H1 (cell line): ENCODE measurements at regions not wholly inside any gene's neighbourhood (a gene's known extent, or its start where the extent isn't known, plus 50 kb on each side); places are given as distances from the start of the nearest gene placed in this dataset.

ENCODE experiments used
- CTCF ChIA-PET: fragments of 300-600 bp; sonication (Branson Sonifier 250); formaldehyde crosslinking; loops from one replicate; lab custom pipeline; 2021; ENCODE audit not compliant: partially characterized antibody; lab: Charles Lee
- POLR2A ChIA-PET: fragments of 300-600 bp; sonication (Branson Sonifier 250); formaldehyde crosslinking; loops from one replicate; lab custom pipeline; 2021; ENCODE audit warnings: inconsistent platforms; ENCODE audit not compliant: partially characterized antibody; lab: Charles Lee
- DNase-seq, 2 experiments: peaks; one replicate each; pipeline versions ENCODE4 v3.0.0 to v3.0.0-alpha.2; 2010 to 2022; ENCODE audit warnings: low spot score in 2 of 2, low read depth in 1 of 2, mixed read lengths in 1 of 2
- FAIRE-seq: peaks from 2 replicates; lab custom pipeline; 2011; peaks lifted over from hg19 to GRCh38; lab: Jason Lieb, UNC
- H2AFZ ChIP-seq: 2 replicates; pipeline ENCODE4 v1.8.1; 2012; ENCODE audit warnings: low read length, inconsistent platforms
- H2AK5ac ChIP-seq: 2 replicates; pipeline ENCODE4 v1.6.1; 2013; ENCODE audit warnings: low read depth, low read length
- H2BK120ac ChIP-seq: replicated peaks from 2 replicates; pipeline ENCODE3; 2013; ENCODE audit warnings: low read depth, low read length, inconsistent platforms
- H2BK12ac ChIP-seq: 2 replicates; pipeline ENCODE4 v1.6.1; 2013; ENCODE audit warnings: low read depth, low read length
- H2BK15ac ChIP-seq: 2 replicates; pipeline ENCODE4 v1.6.1; 2013; ENCODE audit warnings: low read length
- H2BK20ac ChIP-seq: 2 replicates; pipeline ENCODE4 v1.6.1; 2013; ENCODE audit warnings: low read length
- H2BK5ac ChIP-seq: 2 replicates; pipeline ENCODE4 v1.6.1; 2013; ENCODE audit warnings: low read depth, low read length
- H3K14ac ChIP-seq: 2 replicates; pipeline ENCODE4 v1.6.1; 2013; ENCODE audit warnings: inconsistent platforms; ENCODE audit not compliant: insufficient read length
- H3K18ac ChIP-seq: 2 replicates; pipeline ENCODE4 v1.6.1; 2013; ENCODE audit warnings: low read length; ENCODE audit errors: extremely low read depth
- H3K23ac ChIP-seq: 2 replicates; pipeline ENCODE4 v1.6.1; 2013; ENCODE audit warnings: inconsistent platforms; ENCODE audit not compliant: insufficient read length
- H3K23me2 ChIP-seq: 2 replicates; pipeline ENCODE4 v1.6.1; 2013; ENCODE audit warnings: low read depth, low read length
- H3K27ac ChIP-seq: 2 replicates; pipeline ENCODE4 v1.6.1; 2011; ENCODE audit warnings: low read depth, low read length, inconsistent platforms
- H3K27me3 ChIP-seq, 4 experiments: replicated peaks in 1 of 4; 1 replicate in 1 of 4; 2 replicates in 3 of 4; pipeline versions ENCODE4 v1.6.1 to v1.8.1; 2011 to 2013; ENCODE audit warnings: low read length in 3 of 4, mild to moderate bottlenecking in 3 of 4, inconsistent platforms in 2 of 4, mixed read lengths in 2 of 4, moderate library complexity in 1 of 4; ENCODE audit not compliant: control insufficient read depth in 3 of 4, insufficient read depth in 3 of 4; ENCODE audit errors: extremely low read depth in 1 of 4
- H3K36me3 ChIP-seq, 4 experiments: 2 replicates each; pipeline versions ENCODE4 v1.6.1 to v1.8.1; 2011 to 2013; ENCODE audit warnings: mild to moderate bottlenecking in 4 of 4, low read length in 3 of 4, moderate library complexity in 2 of 4, control low read depth in 1 of 4, inconsistent platforms in 1 of 4; ENCODE audit not compliant: insufficient read depth in 4 of 4, control insufficient read depth in 2 of 4
- H3K4ac ChIP-seq: replicated peaks from 2 replicates; pipeline ENCODE3; 2013; ENCODE audit warnings: low read length, low read depth, mixed read lengths, inconsistent platforms; ENCODE audit not compliant: insufficient read length
- H3K4me1 ChIP-seq, 4 experiments: replicated peaks in 1 of 4; 1 replicate in 1 of 4; 2 replicates in 3 of 4; pipeline versions ENCODE4 v1.6.1 to v1.8.1; 2011 to 2013; ENCODE audit warnings: low read length in 3 of 4, inconsistent platforms in 2 of 4, mixed read lengths in 1 of 4; ENCODE audit not compliant: insufficient read depth in 4 of 4, control insufficient read depth in 3 of 4
- H3K4me2 ChIP-seq, 2 experiments: 2 replicates each; pipeline versions ENCODE4 v1.6.1 to v1.8.1; 2011 to 2013; ENCODE audit warnings: low read depth in 2 of 2, low read length in 2 of 2, control low read depth in 1 of 2, inconsistent platforms in 1 of 2, mild to moderate bottlenecking in 1 of 2; ENCODE audit not compliant: insufficient read depth in 1 of 2
- H3K4me3 ChIP-seq, 4 experiments: fragments of 200-600, 300-600 bp in 1 of 4; sonication (generic), shearing (Covaris generic), sonication (Bioruptor Twin) in 1 of 4; 2 replicates each; pipeline versions ENCODE4 v1.5.1 to v1.8.1; 2011 to 2016; ENCODE audit warnings: low read length in 4 of 4, low read depth in 3 of 4, control low read depth in 2 of 4, inconsistent platforms in 2 of 4, mild to moderate bottlenecking in 2 of 4, mixed read lengths in 1 of 4, moderate library complexity in 1 of 4; ENCODE audit not compliant: insufficient read depth in 2 of 4; ENCODE audit errors: extremely low read depth in 1 of 4
- H3K56ac ChIP-seq: replicated peaks from 2 replicates; pipeline ENCODE3; 2013; ENCODE audit warnings: low read depth, mild to moderate bottlenecking, mixed read lengths, low read length, inconsistent platforms; ENCODE audit not compliant: insufficient read length
- H3K79me1 ChIP-seq: 2 replicates; pipeline ENCODE4 v1.6.1; 2013; ENCODE audit warnings: low read depth, low read length, control low read depth
- H3K79me2 ChIP-seq, 2 experiments: 2 replicates each; pipeline versions ENCODE4 v1.6.1 to v1.8.1; 2012 to 2013; ENCODE audit warnings: low read length in 2 of 2, mild to moderate bottlenecking in 2 of 2, inconsistent platforms in 1 of 2; ENCODE audit not compliant: insufficient read depth in 2 of 2, control insufficient read depth in 1 of 2
- H3K9ac ChIP-seq, 4 experiments: replicated peaks in 1 of 4; 1 replicate in 1 of 4; 2 replicates in 3 of 4; pipeline versions ENCODE4 v1.6.1 to v1.8.1; 2011 to 2013; ENCODE audit warnings: low read depth in 3 of 4, low read length in 3 of 4, control low read depth in 2 of 4, mild to moderate bottlenecking in 2 of 4, moderate library complexity in 2 of 4, inconsistent platforms in 1 of 4; ENCODE audit errors: extremely low read depth in 1 of 4
- H3K9me3 ChIP-seq, 2 experiments: 2 replicates each; pipeline versions ENCODE4 v1.6.1 to v1.8.1; 2012 to 2013; ENCODE audit warnings: mild to moderate bottlenecking in 2 of 2, moderate library complexity in 2 of 2, control low read depth in 1 of 2, inconsistent platforms in 1 of 2, low read depth in 1 of 2, low read length in 1 of 2, mixed read lengths in 1 of 2; ENCODE audit not compliant: insufficient read depth in 2 of 2
- H4K20me1 ChIP-seq, 2 experiments: replicated peaks in 1 of 2; 2 replicates each; pipeline versions ENCODE3 to v1.8.1; 2011 to 2013; ENCODE audit warnings: inconsistent platforms in 2 of 2, low read length in 2 of 2, mild to moderate bottlenecking in 1 of 2; ENCODE audit not compliant: insufficient read depth in 2 of 2, control insufficient read depth in 1 of 2
- H4K5ac ChIP-seq: 2 replicates; pipeline ENCODE4 v1.6.1; 2013; ENCODE audit warnings: low read length, low read depth, mixed read lengths, inconsistent platforms; ENCODE audit not compliant: insufficient read length
- H4K8ac ChIP-seq: 2 replicates; pipeline ENCODE4 v1.8.0; 2013; ENCODE audit warnings: mild to moderate bottlenecking, moderate library complexity, low read length, inconsistent platforms; ENCODE audit not compliant: insufficient read depth; ENCODE audit errors: extremely low read depth
- H4K91ac ChIP-seq: replicated peaks from 2 replicates; pipeline ENCODE3; 2013; ENCODE audit warnings: low read length, mixed read lengths, inconsistent platforms; ENCODE audit not compliant: insufficient read length
- BCL11A ChIP-seq, 2 experiments: IDR thresholded peaks; one replicate each; pipeline ENCODE4 v1.6.1; 2011; ENCODE audit warnings: low read depth in 2 of 2, low read length in 2 of 2, mild to moderate bottlenecking in 2 of 2
- CHD1 ChIP-seq: IDR thresholded peaks from 2 replicates; pipeline ENCODE4 v1.6.1; 2012; ENCODE audit warnings: low read depth, low read length, improper control_type of control experiment
- CREB1 ChIP-seq: IDR thresholded peaks from 2 replicates; pipeline ENCODE4 v1.6.1; 2012; ENCODE audit warnings: inconsistent platforms
- CTBP2 ChIP-seq: IDR thresholded peaks from 2 replicates; pipeline ENCODE4 v1.7.0; 2011; ENCODE audit warnings: borderline replicate concordance, mild to moderate bottlenecking, moderate library complexity, mixed read lengths, low read length; ENCODE audit not compliant: insufficient read depth, insufficient read length
- CTCF ChIP-seq, 3 experiments: IDR thresholded peaks; 1 replicate in 2 of 3; 2 replicates in 1 of 3; pipeline versions ENCODE4 v1.5.1 to v1.6.1; 2011; ENCODE audit warnings: low read length in 3 of 3, mild to moderate bottlenecking in 3 of 3, inconsistent platforms in 2 of 3, low read depth in 1 of 3, moderate library complexity in 1 of 3; ENCODE audit not compliant: insufficient read depth in 1 of 3; ENCODE audit errors: control extremely low read depth in 1 of 3
- GTF2F1 ChIP-seq: IDR thresholded peaks from 2 replicates; pipeline ENCODE4 v1.6.1; 2012; ENCODE audit warnings: low read depth, low read length, improper control_type of control experiment, borderline replicate concordance
- JUN ChIP-seq: IDR thresholded peaks from 2 replicates; pipeline ENCODE4 v1.6.1; 2011; ENCODE audit warnings: low read depth, mild to moderate bottlenecking, improper control_type of control experiment, low read length
- NANOG ChIP-seq: IDR thresholded peaks from 2 replicates; pipeline ENCODE4 v1.6.1; 2011; ENCODE audit warnings: low read length, low read depth, mild to moderate bottlenecking, inconsistent platforms; ENCODE audit not compliant: insufficient read depth, poor library complexity, severe bottlenecking
- PHF8 ChIP-seq: fragments of 200-600 bp; sonication (generic); conservative IDR thresholded peaks from 2 replicates; pipeline ENCODE4 v1.7.1; 2012; ENCODE audit warnings: low read depth, mild to moderate bottlenecking, inconsistent platforms, low read length, moderate library complexity
- POLR2A ChIP-seq, 2 experiments: IDR thresholded peaks; 1 replicate in 1 of 2; 2 replicates in 1 of 2; pipeline ENCODE4 v1.6.1; 2011; ENCODE audit warnings: low read depth in 2 of 2, low read length in 2 of 2, mild to moderate bottlenecking in 2 of 2; ENCODE audit errors: control extremely low read depth in 1 of 2
- POU5F1 ChIP-seq: IDR thresholded peaks from 2 replicates; pipeline ENCODE4 v1.6.1; 2011; ENCODE audit warnings: low read depth, mild to moderate bottlenecking, low read length, moderate library complexity
- RFX5 ChIP-seq: IDR thresholded peaks from 2 replicates; pipeline ENCODE4 v1.6.1; 2011; ENCODE audit warnings: low read depth, low read length, improper control_type of control experiment, borderline replicate concordance
- SP1 ChIP-seq: IDR thresholded peaks from 2 replicates; pipeline ENCODE4 v1.6.1; 2011; ENCODE audit warnings: low read depth, low read length
- WGBS, 2 experiments: shearing (Covaris generic) in 1 of 2; methylation state at CpG; one replicate each; pipeline versions ENCODE4 v1.1.6 to v1.1.7; 2013 to 2015; ENCODE audit warnings: low lambda C conversion rate in 2 of 2, mixed read lengths in 2 of 2, inconsistent platforms in 1 of 2, low coverage in 1 of 2, missing lambda C conversion rate in 1 of 2; ENCODE audit not compliant: insufficient replicate concordance in 2 of 2, insufficient coverage in 1 of 2, insufficient read length in 1 of 2; ENCODE audit errors: extremely low coverage in 1 of 2, missing lambda C conversion rate in 1 of 2; 5-methylcytosine and 5-hydroxymethylcytosine counted together

- H3K4ac ChIP-seq: no peak overlapping the region
- H3K18ac ChIP-seq: no peak overlapping the region
- no peaks in the 10 kb centered on the region for H3K79me2 ChIP-seq
- no peak overlapping the region for H3K9ac ChIP-seq
- no peak overlapping the region for H2BK15ac ChIP-seq
- H3K9me3 ChIP-seq: no peaks in the 10 kb centered on the region
- no peak for TF ChIP-seq CHD1
- no peak for TF ChIP-seq CTBP2
- TF ChIP-seq POLR2A (IDR thresholded peaks at IDR 0.05; ENCODE audit: control extremely low read depth in 1 of 2, low read depth in 2 of 2, low read length in 2 of 2): no peak
- TF ChIP-seq BCL11A (IDR thresholded peaks at IDR 0.05; ENCODE audit: low read depth in 2 of 2, low read length in 2 of 2): no peak
- TF ChIP-seq PHF8: no peak
- TF ChIP-seq SP1: no peak
- no peak for TF ChIP-seq CREB1
- TF ChIP-seq POU5F1: no peak
- no peak for TF ChIP-seq JUN
- no peak for TF ChIP-seq NANOG
- no peak for TF ChIP-seq RFX5
- no peak for TF ChIP-seq CTCF (IDR thresholded peaks at IDR 0.05; ENCODE audit: control extremely low read depth in 1 of 3, insufficient read depth in 1 of 3, low read depth in 1 of 3, low read length in 3 of 3)
- no peak for TF ChIP-seq GTF2F1
- no peak overlapping the region for H2BK5ac ChIP-seq
- WGBS, 2 experiments: 85% methylated on average over 3 of the region's 3 CpGs; no CpG with 5 or more reads in 1 of the 2 experiments
- CTCF ChIA-PET: interaction anchor here (0.7 to 1.2 kb wide), 2 partner anchors 81 to 1093 kb away, joined by 3 to 5 read pairs; no protein-coding TSS in a partner anchor
- H4K20me1 ChIP-seq: no peaks in the 10 kb centered on the region
- no peak overlapping the region for H4K8ac ChIP-seq
- no peaks in the 10 kb centered on the region for H3K23me2 ChIP-seq
- H3K4me1 ChIP-seq: peaks cover 0 to 4% (median 0%) of the 10 kb centered on the region in 4 experiments; a peak in 1 of 7 replicates
- H4K5ac ChIP-seq: no peak overlapping the region
- no peak overlapping the region for H3K4me2 ChIP-seq
- no peak overlapping the region for H3K14ac ChIP-seq
- H4K91ac ChIP-seq: no peak overlapping the region
- no peak overlapping the region for H2AK5ac ChIP-seq
- FAIRE-seq (no peak), DNase-seq (no peak)
- H2BK20ac ChIP-seq: no peak overlapping the region
- no peak overlapping the region for H2AFZ ChIP-seq
- POLR2A ChIA-PET: no interaction called here
- no peak overlapping the region for H2BK12ac ChIP-seq
- H3K79me1 ChIP-seq: no peaks in the 10 kb centered on the region
- H3K4me3 ChIP-seq: no peak overlapping the region
- no peak overlapping the region for H3K27ac ChIP-seq
- no peak overlapping the region for H3K23ac ChIP-seq
- H2BK120ac ChIP-seq: no peak overlapping the region
- no peak overlapping the region for H3K56ac ChIP-seq
- no peaks in the 10 kb centered on the region for H3K36me3 ChIP-seq
- H3K27me3 ChIP-seq: no peaks in the 10 kb centered on the region
Measured at GRCh38 chr9:107591781-107592180, 102.2 kb upstream of the KLF4 start.
